Testis (tissue), 2 donors: ENCODE measurements at regions not wholly inside any gene's neighbourhood (a gene's known extent, or its start where the extent isn't known, plus 50 kb on each side); places are given as distances from the start of the nearest gene placed in this dataset.

Source experiments
- CTCF ChIP-seq, 3 experiments: fragments of 450-650 bp in 2 of 3; fragments of 200-600 bp in 1 of 3; sonication (generic) in 1 of 3; IDR thresholded peaks; one replicate each; pipeline ENCODE4 v1.5.1; 2016 to 2019; ENCODE audit warnings: antibody characterized with exemption in 3 of 3, mild to moderate bottlenecking in 2 of 3, moderate library complexity in 1 of 3
- POLR2A ChIP-seq: fragments of 450-650 bp; IDR thresholded peaks from one replicate; pipeline ENCODE4 v1.6.1; 2017; ENCODE audit warnings: antibody characterized with exemption, mild to moderate bottlenecking, moderate library complexity

GRCh38 chr2:173545364-173545763 is 190.7 kb downstream of the CDCA7 start:
- no peak for TF ChIP-seq CTCF (IDR thresholded peaks at IDR 0.05)
- no peak for TF ChIP-seq POLR2A
